ENCODE measurements at regions not wholly inside any gene's neighbourhood (a gene's known extent, or its start where the extent isn't known, plus 50 kb on each side); places are given as distances from the start of the nearest gene placed in this dataset.

DNA sequence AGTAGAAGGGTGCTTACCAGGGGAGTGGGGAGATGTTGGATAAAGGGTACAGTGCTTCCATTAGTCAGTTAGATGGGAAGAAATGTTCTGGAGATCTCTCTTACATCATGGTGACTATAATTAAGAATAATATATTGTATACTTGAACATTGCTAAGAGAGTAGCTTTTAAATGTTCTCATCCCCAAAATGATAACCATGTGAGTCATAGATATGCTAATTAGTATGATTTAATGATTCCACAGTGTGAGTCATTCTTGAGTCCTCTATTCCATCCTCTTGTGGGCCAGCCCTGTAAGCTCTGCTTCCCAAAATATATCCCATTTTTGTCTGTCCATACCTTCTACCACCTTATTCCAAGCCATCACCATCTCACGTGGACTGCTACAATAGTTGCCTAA is 80.6 kb upstream of the CDH11 start (continued):
- TF ChIP-seq BRD4 (CRISPR knock-in tag; IDR thresholded peaks at IDR 0.05) (no peak), HNRNPK (IDR thresholded peaks at IDR 0.05; ENCODE audit: low read depth, low read length, poor library complexity, severe bottlenecking) (no peak), ZNF816 (CRISPR knock-in tag; IDR thresholded peaks at IDR 0.05; ENCODE audit: borderline replicate concordance) (no peak), PAX8 (CRISPR knock-in tag; IDR thresholded peaks at IDR 0.05; ENCODE audit: borderline replicate concordance) (no peak), KLF13 (CRISPR knock-in tag; IDR thresholded peaks at IDR 0.05) (no peak)

DNA sequence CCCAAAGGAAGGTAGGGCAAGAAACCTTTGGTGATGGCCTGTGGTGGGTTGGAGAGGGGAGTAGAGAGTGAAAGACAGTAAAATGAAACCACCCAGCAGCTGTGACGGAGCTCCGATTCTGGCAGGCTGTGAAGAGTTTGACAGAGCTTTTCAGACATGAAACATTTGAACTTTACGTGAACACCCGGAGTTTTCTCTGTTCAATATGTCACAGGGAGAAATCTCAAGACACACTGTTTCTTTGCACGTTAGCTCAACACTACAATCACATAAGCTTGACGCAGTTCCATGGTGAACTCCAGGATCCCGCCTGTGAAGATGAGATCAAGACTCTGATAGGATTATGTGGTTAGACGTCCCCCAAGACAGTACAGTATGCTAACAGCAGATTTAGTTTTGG is 79.6 kb upstream of the CDH11 start:
- Histone ChIP-seq H3K9ac (ENCODE audit: insufficient read depth, low read depth, low read length) (no peak overlapping the region), H3K36me3 (replicated peaks in 1 of 2; ENCODE audit: control insufficient read depth in 1 of 2, insufficient read depth in 2 of 2, low read length in 2 of 2) (no peaks in the 10 kb centered on the region), H3K4me1 (ENCODE audit: insufficient read depth, low read length) (no peaks in the 10 kb centered on the region), H3K79me2 (ENCODE audit: insufficient read depth, low read length) (no peaks in the 10 kb centered on the region), H3K4me2 (ENCODE audit: low read depth, low read length) (no peak overlapping the region), H3K9me3 (ENCODE audit: low read length) (peaks cover 39% of the 10 kb centered on the region; the same call in 1 of the 2 replicates), H4K20me1 (ENCODE audit: insufficient read depth, low read length) (no peaks in the 10 kb centered on the region), H3K4me3 (replicated peaks in 1 of 3; ENCODE audit: insufficient read depth in 1 of 3, low read depth in 2 of 3, low read length in 3 of 3) (no peak overlapping the region), H3K27ac (ENCODE audit: extremely low read length, insufficient read depth, low read length) (no peak overlapping the region), H2AFZ (ENCODE audit: low read length) (no peak overlapping the region), H3K27me3 (ENCODE audit: control insufficient read depth in 1 of 2, insufficient read depth in 2 of 2, low read length in 2 of 2) (no peaks in the 10 kb centered on the region)
- POLR2A ChIA-PET, result no interaction called here
- WGBS (ENCODE audit: low lambda C conversion rate), result 18% methylated on average over 8 of the region's 8 CpGs
- DNase-seq (ENCODE audit: low spot score) (no peak), FAIRE-seq (no peak), ATAC-seq (no peak)
- BruUV-seq (replicated peaks), result no TSS peak
- in situ Hi-C loops (cut with HindIII; ENCODE audit: extremely low pct_ligation_motif_present, low pct_unique_long_range_greater_than_20kb), result no loop called here
- intact Hi-C loops (cut with micrococcal nuclease; ENCODE audit: unreplicated experiment), result no loop called here
- CTCF ChIA-PET (ENCODE audit: low intra/inter-chr PET ratio, low total read pairs), result no interaction called here
- TF ChIP-seq KDM3A (CRISPR knock-in tag; IDR thresholded peaks at IDR 0.05; ENCODE audit: low read depth) (no peak), NFATC3 (CRISPR knock-in tag; IDR thresholded peaks at IDR 0.05) (no peak), TSC22D2 (CRISPR knock-in tag; IDR thresholded peaks at IDR 0.05; ENCODE audit: borderline replicate concordance) (no peak), SALL1 (CRISPR knock-in tag; IDR thresholded peaks at IDR 0.05) (no peak), CREM (IDR thresholded peaks at IDR 0.05) (no peak), CREM (CRISPR knock-in tag; IDR thresholded peaks at IDR 0.05) (no peak), JUND (CRISPR knock-in tag; IDR thresholded peaks at IDR 0.05) (no peak), FOSL1 (CRISPR knock-in tag; IDR thresholded peaks at IDR 0.05; ENCODE audit: borderline replicate concordance) (no peak), HMGXB4 (CRISPR knock-in tag; IDR thresholded peaks at IDR 0.05; ENCODE audit: borderline replicate concordance in 1 of 2, low read depth in 1 of 2) (no peak), GZF1 (CRISPR knock-in tag; IDR thresholded peaks at IDR 0.05) (no peak), XRCC5 (optimal IDR thresholded peaks at IDR 0.05; ENCODE audit: low read length) (no peak), IKZF4 (CRISPR knock-in tag; IDR thresholded peaks at IDR 0.05; ENCODE audit: borderline replicate concordance, low read depth, not compliant biosample characterization) (no peak), ZNF597 (CRISPR knock-in tag; IDR thresholded peaks at IDR 0.05) (no peak), KLF13 (CRISPR knock-in tag; IDR thresholded peaks at IDR 0.05) (no peak), KAT7 (CRISPR knock-in tag; IDR thresholded peaks at IDR 0.05; ENCODE audit: borderline replicate concordance) (no peak), MYNN (CRISPR knock-in tag; IDR thresholded peaks at IDR 0.05; ENCODE audit: low read depth) (no peak)
- TF ChIP-seq, protein P1, sequence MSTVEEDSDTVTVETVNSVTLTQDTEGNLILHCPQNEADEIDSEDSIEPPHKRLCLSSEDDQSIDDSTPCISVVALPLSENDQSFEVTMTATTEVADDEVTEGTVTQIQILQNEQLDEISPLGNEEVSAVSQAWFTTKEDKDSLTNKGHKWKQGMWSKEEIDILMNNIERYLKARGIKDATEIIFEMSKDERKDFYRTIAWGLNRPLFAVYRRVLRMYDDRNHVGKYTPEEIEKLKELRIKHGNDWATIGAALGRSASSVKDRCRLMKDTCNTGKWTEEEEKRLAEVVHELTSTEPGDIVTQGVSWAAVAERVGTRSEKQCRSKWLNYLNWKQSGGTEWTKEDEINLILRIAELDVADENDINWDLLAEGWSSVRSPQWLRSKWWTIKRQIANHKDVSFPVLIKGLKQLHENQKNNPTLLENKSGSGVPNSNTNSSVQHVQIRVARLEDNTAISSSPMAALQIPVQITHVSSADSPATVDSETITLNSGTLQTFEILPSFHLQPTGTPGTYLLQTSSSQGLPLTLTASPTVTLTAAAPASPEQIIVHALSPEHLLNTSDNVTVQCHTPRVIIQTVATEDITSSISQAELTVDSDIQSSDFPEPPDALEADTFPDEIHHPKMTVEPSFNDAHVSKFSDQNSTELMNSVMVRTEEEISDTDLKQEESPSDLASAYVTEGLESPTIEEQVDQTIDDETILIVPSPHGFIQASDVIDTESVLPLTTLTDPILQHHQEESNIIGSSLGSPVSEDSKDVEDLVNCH (CRISPR knock-in tag; IDR thresholded peaks at IDR 0.05), result no peak
